Endodermal cell (in vitro differentiated cells): ENCODE measurements at regions not wholly inside any gene's neighbourhood (a gene's known extent, or its start where the extent isn't known, plus 50 kb on each side); places are given as distances from the start of the nearest gene placed in this dataset.
A peak's percentile ranks its signal among the peaks of the same experiment; 100 is the strongest.

Experiments
- DNase-seq: peaks from one replicate; pipeline ENCODE4 v3.0.0-alpha.2; 2017
- H3K27ac ChIP-seq: 2 replicates; pipeline ENCODE4 v1.5.1; 2013; ENCODE audit warnings: mild to moderate bottlenecking, low read depth, low read length, moderate library complexity
- H3K27me3 ChIP-seq: 2 replicates; pipeline ENCODE4 v1.6.1; 2013; ENCODE audit warnings: mild to moderate bottlenecking, low read length, moderate library complexity; ENCODE audit not compliant: insufficient read depth, control insufficient read depth, poor library complexity, severe bottlenecking
- H3K36me3 ChIP-seq: 2 replicates; pipeline ENCODE4 v1.7.0; 2013; ENCODE audit warnings: mild to moderate bottlenecking, low read length, moderate library complexity; ENCODE audit not compliant: control insufficient read depth, insufficient read depth
- H3K4me1 ChIP-seq: one replicate; pipeline ENCODE4 v1.7.0; 2013; ENCODE audit warnings: low read length; ENCODE audit not compliant: control insufficient read depth, insufficient read depth
- H3K4me3 ChIP-seq: 2 replicates; pipeline ENCODE4 v1.5.1; 2013; ENCODE audit warnings: mild to moderate bottlenecking, low read length, moderate library complexity
- H3K9ac ChIP-seq: 2 replicates; pipeline ENCODE4 v1.6.1; 2013; ENCODE audit warnings: mild to moderate bottlenecking, low read length, moderate library complexity; ENCODE audit not compliant: poor library complexity, severe bottlenecking; ENCODE audit errors: extremely low read depth
- H3K9me3 ChIP-seq: 2 replicates; pipeline ENCODE4 v1.6.1; 2013; ENCODE audit warnings: mild to moderate bottlenecking, low read length, moderate library complexity; ENCODE audit not compliant: control insufficient read depth
- H3K27ac Mint-ChIP-seq: 2 replicates; pipeline ENCODE4 v1.8.0; 2020; ENCODE audit warnings: mixed read lengths
- H3K27me3 Mint-ChIP-seq: 2 replicates; pipeline ENCODE4 v1.8.0; 2021; ENCODE audit warnings: mild to moderate bottlenecking, mixed read lengths; ENCODE audit not compliant: insufficient read depth
- H3K36me3 Mint-ChIP-seq: 2 replicates; pipeline ENCODE4 v1.8.0; 2020; ENCODE audit warnings: low read depth, mixed read lengths
- H3K4me1 Mint-ChIP-seq: 2 replicates; pipeline ENCODE4 v1.8.0; 2020; ENCODE audit warnings: mixed read lengths
- H3K4me3 Mint-ChIP-seq: 2 replicates; pipeline ENCODE4 v1.8.0; 2020; ENCODE audit warnings: mild to moderate bottlenecking, moderate library complexity, mixed read lengths
- H3K9me3 Mint-ChIP-seq: 2 replicates; pipeline ENCODE4 v1.8.0; 2020; ENCODE audit warnings: mild to moderate bottlenecking, mixed read lengths
- WGBS, 2 experiments: methylation state at CpG; one replicate each; pipeline versions ENCODE4 v1.1.5 to v1.1.7; 2013; ENCODE audit warnings: missing lambda C conversion rate in 2 of 2, mixed read lengths in 1 of 2; ENCODE audit not compliant: insufficient coverage in 1 of 2, insufficient read length in 1 of 2; 5-methylcytosine and 5-hydroxymethylcytosine counted together
- TF ChIP-seq, protein P1 (sequence below): fragments of 200-600 bp; sonication (generic); conservative IDR thresholded peaks from 2 replicates; pipeline ENCODE4 v1.5.0; 2021; ENCODE audit warnings: antibody characterized with exemption, mild to moderate bottlenecking

DNA sequence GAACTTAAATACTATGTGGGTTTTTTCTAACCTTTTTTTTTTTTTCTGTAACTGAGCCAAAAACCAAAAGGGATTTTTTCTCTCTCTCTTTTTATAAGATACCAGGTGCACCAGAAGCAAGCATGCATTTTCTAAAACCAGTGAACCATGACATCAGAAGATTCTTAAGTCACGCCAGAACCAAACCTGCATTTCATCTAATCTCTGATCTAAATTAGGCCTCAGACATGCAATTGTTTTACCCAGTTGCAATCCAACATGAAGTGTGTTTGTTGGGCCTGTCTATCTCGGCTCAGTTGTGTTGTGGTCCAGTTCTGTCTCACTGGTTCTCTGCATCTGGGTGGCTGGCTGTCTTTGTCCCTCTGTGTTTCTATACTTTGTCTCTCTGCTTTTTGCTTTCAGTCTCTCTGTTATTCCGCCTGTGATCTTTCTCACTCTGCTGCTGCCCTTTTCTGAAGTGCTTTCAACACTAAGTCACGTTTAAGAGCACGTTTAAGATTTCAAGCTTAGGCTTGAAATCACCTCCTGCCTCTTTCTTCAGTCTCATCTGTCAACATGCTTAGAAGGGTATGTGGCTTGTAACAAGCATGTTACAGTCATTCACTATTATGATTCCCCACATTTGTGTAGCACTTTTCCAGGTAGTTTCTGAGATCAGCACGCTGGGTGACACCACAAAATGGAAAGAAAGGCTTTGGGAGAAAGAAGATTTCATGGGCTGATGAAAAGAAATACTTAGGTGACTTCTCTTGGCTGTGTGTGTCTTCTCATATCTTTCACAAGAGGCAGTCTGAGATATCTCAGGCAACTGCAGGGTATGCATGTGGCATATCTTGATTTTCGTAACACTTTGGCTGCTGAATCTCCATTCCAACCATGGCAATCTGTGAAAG lies 488.9 kb downstream of the SHISA9 start:
- 80 to 90% methylated on average over 7 of the region's 7 CpGs for WGBS, 2 experiments
- Mint-ChIP-seq H3K9me3 (peaks cover 35% of the 10 kb centered on the region), H3K27me3 (no peaks in the 10 kb centered on the region), H3K4me1 (peaks cover 18% of the 10 kb centered on the region), H3K36me3 (peaks cover 8% of the 10 kb centered on the region), H3K4me3 (no peak overlapping the region), H3K27ac (no peak overlapping the region)
- DNase-seq = no peak
- no peaks in the 10 kb centered on the region for H3K36me3 ChIP-seq
- H3K27me3 ChIP-seq = no peaks in the 10 kb centered on the region
- peaks cover 5% of the 10 kb centered on the region for H3K4me1 ChIP-seq
- H3K9ac ChIP-seq = no peak overlapping the region
- H3K4me3 ChIP-seq = peak overlapping the region; percentile 57
- TF ChIP-seq, protein P1, sequence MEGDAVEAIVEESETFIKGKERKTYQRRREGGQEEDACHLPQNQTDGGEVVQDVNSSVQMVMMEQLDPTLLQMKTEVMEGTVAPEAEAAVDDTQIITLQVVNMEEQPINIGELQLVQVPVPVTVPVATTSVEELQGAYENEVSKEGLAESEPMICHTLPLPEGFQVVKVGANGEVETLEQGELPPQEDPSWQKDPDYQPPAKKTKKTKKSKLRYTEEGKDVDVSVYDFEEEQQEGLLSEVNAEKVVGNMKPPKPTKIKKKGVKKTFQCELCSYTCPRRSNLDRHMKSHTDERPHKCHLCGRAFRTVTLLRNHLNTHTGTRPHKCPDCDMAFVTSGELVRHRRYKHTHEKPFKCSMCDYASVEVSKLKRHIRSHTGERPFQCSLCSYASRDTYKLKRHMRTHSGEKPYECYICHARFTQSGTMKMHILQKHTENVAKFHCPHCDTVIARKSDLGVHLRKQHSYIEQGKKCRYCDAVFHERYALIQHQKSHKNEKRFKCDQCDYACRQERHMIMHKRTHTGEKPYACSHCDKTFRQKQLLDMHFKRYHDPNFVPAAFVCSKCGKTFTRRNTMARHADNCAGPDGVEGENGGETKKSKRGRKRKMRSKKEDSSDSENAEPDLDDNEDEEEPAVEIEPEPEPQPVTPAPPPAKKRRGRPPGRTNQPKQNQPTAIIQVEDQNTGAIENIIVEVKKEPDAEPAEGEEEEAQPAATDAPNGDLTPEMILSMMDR = no peak
- H3K27ac ChIP-seq = no peak overlapping the region
- peaks cover 32% of the 10 kb centered on the region for H3K9me3 ChIP-seq

DNA sequence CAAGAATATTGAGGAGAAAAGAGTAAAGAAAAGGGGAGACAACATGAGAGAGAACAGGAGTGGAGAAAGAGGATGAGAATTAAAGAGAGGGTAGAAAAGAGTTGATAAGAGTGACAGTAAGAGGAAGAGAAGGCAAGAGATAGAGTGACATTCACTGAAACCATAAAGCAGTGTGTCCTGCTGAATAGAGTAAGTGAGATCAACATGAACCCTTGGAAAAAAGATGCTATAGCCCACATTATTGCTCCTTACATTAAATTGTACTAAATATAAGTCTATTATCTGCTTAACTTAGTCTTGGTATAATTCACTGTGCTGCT lies 489.5 kb downstream of the SHISA9 start:
- H3K9me3 ChIP-seq = peaks cover 26% of the 10 kb centered on the region
- H3K4me3 Mint-ChIP-seq = no peak overlapping the region
- no peak for DNase-seq
- no peak overlapping the region for H3K27ac Mint-ChIP-seq
- peaks cover 32% of the 10 kb centered on the region for H3K9me3 Mint-ChIP-seq
- H3K27me3 ChIP-seq = no peaks in the 10 kb centered on the region
- no peak overlapping the region for H3K9ac ChIP-seq
- peaks cover 18% of the 10 kb centered on the region for H3K4me1 Mint-ChIP-seq
- TF ChIP-seq, protein P1 = no peak
- H3K4me3 ChIP-seq = peak overlapping the region; percentile 57
- peaks cover 5% of the 10 kb centered on the region for H3K36me3 Mint-ChIP-seq
- no peaks in the 10 kb centered on the region for H3K36me3 ChIP-seq
- no peaks in the 10 kb centered on the region for H3K27me3 Mint-ChIP-seq
- peaks cover 5% of the 10 kb centered on the region for H3K4me1 ChIP-seq
- no peak overlapping the region for H3K27ac ChIP-seq

DNA sequence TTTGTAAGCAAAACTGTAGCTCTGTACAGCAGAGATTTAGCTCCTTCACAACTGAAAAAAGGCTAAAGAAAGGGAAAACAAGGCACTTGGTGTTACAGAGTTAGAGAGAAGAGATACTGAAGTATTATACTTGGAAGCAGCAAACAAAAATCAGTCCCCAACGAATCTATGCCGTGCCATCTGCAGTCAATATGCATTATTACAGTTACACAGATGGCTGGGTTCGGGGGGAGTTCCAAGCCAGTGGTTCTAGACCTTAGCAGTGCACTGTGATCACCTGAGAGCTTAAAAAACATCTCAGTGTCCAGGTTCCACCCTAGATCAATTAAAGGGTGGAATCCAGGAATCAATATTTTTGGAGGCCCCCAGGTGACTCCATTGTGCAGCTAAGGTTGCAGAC lies 489.9 kb downstream of the SHISA9 start:
- no peak for DNase-seq

More for the DNA sequence above, 489.9 kb downstream of the SHISA9 start:
- Histone ChIP-seq H3K4me1 (peaks cover 5% of the 10 kb centered on the region), H3K27ac (no peak overlapping the region), H3K36me3 (no peaks in the 10 kb centered on the region), H3K27me3 (no peaks in the 10 kb centered on the region), H3K4me3 (no peak overlapping the region), H3K9me3 (peaks cover 22% of the 10 kb centered on the region), H3K9ac (no peak overlapping the region)
- H3K9me3 Mint-ChIP-seq = peaks cover 28% of the 10 kb centered on the region
- H3K27me3 Mint-ChIP-seq = no peaks in the 10 kb centered on the region
- TF ChIP-seq, protein P1 = no peak
- no peak overlapping the region for H3K4me3 Mint-ChIP-seq
- H3K4me1 Mint-ChIP-seq = peaks cover 18% of the 10 kb centered on the region
- 94 to 100% methylated on average over 2 to 3 of the region's 3 CpGs for WGBS, 2 experiments
- no peak overlapping the region for H3K27ac Mint-ChIP-seq
- H3K36me3 Mint-ChIP-seq = peaks cover 4% of the 10 kb centered on the region
